NCI-H748 treated with DMSO at 0.1 percent for 48 hours (cell line): ENCODE measurements at regions not wholly inside any gene's neighbourhood (a gene's known extent, or its start where the extent isn't known, plus 50 kb on each side); places are given as distances from the start of the nearest gene placed in this dataset.

Source experiments
- DNase-seq: peaks from one replicate; lab custom pipeline; 2025; lab: John Stamatoyannopoulos, UW

DNA sequence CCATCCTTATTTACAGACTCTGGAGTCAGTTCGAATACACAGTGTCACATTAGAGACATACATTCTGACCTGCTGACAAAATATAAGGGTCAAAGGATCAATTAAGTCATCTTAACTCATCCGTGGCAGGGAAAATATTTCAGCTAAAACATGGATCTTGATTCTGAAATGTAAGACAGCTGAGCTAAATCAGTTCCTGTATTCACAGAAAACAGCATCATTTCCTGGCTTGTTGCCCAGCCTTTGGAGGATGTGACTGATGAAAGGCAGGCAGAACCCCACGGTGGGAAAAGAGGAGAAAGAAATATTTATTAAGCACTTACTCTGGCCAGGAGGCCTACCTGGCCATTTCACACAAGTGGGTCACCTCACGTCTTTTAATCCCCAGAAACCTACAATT, 101.9 kb downstream of the GAS2L3 start:
- DNase-seq, result peak; percentile 62

DNA sequence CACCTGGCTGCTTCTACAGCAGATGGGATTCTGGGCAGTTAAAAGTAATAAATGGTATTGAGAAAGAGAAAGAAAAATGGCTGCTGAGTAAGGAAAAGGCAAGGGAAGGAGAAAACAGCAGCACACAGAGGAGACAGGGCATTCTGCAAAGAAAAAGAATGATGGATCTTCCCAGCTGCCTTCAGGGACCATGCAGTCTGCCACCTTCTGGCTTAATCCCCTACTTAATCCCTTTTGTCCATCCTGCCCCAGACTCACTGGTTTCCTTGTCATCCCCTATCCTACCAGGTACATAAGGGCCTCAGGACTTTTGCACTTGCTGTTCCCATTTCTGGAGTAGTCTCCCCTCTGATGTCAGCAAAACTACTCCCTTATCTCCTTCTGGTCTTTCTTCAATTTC, 107.6 kb downstream of the GAS2L3 start:
- no peak for DNase-seq

DNA sequence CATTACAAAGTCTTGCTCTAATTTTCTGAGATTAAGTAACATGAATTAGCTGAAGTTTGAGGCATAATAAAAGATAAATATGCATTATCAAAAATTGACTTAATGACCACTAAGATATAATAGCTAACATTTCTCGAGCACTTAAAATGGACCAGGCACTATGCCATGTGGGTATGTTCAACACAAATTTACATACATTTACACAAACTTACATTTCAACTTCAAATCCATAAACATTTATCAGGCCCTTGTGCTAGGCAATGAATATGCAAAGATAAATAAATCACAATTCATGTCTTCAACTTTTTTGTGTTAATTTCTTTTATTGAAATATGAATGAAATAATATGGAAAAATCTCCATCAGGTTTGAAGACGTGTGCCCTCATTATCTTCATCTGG, 108.7 kb downstream of the GAS2L3 start:
- no peak for DNase-seq

DNA sequence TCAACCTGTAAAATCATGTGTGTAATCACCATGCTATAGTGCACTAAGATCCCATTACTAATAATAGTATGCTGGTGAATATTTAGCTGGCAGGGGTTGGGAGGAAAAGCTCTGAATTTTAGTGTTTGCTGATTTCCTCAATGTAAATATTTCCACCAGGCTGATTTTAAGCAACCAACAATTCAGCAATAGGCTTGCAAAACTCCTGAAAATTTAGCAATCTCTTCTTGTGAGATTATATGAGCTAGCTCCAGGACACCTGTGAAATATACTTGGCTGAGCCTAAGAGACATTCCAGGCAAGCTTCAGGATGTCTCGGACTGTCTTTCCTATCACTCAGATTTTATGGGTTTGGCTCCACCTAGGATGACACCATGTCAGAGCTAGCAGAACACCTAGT, 106.9 kb upstream of the ANO4 start:
- no peak for DNase-seq

DNA sequence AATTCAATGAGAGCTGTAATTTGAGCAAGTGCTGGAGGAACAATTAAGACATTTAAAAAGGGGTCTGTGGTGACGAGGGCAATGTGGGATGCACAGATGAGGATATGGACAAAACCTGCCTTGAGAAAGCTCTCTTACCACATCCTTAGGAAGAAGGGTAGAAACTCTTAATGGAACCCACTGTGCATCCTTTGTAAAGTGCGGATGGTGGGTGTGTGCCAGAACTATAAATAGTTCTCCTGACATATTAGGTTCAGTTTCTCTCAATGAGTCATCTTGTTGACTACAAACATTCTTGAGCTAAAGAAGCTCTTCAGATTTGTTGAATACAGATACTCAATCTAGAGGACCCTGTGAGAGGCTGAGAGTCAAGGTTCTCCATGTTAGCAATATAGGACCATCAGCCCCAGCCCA, 106.1 kb upstream of the ANO4 start:
- DNase-seq, result no peak

DNA sequence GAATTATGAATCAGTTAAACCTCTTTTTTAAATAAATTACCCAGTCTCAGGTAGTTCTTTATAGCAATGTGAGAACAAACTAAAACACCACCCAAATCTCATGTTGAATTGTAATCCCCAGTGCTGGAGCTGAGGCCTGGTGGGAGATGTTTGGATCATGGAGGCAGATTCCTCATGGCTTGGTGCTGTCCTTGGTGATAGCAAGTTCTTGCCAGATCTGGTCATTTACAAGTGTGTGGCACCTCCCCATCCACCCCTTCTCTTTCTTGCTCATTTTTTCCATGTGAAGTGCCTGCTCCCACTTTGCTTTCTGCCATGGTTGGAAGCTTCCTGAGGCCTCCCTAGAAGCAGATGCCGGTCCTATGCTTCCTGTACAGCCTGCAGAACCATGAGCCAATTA, 102.1 kb upstream of the ANO4 start:
- no peak for DNase-seq

DNA sequence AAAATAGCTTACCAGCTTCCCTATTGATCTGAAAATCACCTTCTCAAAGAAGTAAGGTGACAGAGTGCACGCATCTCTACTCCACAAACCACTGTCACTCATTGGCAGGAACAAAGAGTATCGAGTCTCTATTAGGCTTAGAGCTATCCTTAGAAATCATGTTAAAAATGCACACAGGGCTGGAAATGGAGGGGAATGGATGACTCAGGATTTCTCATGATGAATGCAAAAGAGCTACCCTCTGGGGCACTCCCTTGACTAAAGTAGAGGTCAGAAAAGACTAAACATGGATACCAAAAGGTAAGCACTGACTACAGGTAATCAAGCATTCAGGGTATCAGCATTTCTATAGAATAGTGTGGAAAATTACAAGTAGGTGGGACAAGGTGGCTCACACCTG, 96.1 kb upstream of the ANO4 start:
- DNase-seq, result no peak

DNA sequence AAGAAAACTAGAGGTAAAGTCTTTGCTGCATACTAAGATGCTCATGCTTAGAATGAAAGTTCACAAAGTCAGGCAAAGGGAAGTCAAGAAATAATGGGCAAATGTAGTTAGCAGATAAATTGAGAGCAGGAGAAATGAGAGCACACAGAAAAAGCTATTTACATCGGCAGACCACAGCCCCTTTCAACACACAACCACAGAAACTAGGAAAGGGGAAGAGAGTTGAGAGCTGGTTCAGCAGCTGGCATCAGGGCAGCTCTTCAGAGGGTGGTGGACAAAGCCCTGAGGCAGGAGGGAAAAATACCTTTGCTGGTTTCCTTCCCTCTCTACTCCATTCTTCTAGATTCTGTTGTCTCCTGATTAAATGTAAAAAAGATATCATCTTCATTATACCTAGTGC, 95.4 kb upstream of the ANO4 start:
- no peak for DNase-seq

DNA sequence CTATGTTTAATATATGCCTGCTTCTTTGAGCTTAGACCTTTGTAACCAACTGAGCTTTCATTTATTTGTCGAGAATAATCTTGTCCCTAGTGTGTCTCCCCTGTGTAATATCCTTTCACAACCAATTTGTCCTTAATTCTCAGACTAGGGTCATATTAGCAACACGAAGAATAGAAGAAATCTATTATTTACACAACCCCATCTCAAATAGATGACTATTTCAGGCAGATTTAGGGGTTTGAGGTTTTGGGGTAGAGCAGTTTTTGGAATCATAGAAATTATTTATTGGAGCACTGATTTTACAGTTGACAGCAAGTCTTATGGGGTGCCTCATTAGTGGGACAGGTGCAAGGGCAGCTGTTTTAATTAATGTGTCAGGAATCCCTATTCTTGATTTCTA, 91.2 kb upstream of the ANO4 start:
- DNase-seq, result no peak

DNA sequence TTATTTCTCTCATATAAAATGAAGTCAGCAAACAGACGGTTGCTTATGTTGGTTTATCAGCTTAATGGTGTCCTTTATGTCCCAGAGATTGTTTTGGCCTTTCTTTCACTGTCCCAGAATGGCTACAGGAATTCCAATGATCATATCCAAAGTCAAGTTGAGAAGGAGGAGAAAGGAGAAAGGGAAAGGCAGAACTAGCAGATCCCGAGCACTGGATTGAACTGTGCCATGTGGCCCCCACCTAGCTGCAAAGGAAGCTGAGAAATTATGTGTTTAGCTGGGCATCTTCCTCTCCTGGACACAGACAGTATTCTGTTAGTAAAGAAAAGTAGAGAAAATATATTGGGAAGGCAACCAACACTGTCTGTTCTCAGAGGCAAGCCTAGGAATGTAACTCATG, 90.7 kb upstream of the ANO4 start:
- no peak for DNase-seq

DNA sequence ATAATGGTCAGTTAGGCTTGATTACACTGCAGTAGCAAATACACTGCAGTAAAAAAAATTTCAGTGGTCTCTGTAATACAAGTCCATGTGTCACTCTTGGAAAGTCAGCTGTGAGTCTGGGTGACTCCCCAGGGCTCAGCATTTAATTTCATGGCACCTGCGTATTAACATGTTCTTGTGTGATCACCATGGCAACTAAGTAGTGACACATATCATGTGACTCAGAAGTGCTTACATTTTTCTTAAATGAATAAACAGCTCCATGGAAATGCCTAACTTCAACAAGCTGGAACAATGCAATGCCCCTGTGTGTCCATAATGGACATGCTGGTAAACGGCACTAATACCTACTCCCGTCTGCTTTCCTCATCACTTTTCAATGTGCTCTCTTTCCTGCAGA, 88.5 kb upstream of the ANO4 start:
- DNase-seq, result peak; percentile 86

DNA sequence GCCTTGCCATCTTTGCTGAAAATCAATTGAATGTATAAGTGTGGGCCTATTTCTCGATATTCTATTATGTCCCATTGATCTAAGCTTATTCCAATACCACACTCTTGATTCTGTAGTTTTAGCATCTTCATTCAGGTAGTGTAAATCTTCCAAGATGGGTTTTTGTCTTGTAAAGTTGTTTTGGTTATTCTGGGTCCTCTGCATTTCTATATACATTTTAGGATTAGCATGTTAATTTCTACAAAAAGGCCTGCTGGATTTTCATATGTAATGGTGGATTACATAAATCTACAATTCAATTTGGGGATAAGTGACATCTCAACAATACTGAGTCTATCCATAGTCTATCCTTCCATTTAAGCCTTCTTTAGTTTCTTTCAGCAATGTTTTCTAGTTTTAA, 86.0 kb upstream of the ANO4 start:
- no peak for DNase-seq

DNA sequence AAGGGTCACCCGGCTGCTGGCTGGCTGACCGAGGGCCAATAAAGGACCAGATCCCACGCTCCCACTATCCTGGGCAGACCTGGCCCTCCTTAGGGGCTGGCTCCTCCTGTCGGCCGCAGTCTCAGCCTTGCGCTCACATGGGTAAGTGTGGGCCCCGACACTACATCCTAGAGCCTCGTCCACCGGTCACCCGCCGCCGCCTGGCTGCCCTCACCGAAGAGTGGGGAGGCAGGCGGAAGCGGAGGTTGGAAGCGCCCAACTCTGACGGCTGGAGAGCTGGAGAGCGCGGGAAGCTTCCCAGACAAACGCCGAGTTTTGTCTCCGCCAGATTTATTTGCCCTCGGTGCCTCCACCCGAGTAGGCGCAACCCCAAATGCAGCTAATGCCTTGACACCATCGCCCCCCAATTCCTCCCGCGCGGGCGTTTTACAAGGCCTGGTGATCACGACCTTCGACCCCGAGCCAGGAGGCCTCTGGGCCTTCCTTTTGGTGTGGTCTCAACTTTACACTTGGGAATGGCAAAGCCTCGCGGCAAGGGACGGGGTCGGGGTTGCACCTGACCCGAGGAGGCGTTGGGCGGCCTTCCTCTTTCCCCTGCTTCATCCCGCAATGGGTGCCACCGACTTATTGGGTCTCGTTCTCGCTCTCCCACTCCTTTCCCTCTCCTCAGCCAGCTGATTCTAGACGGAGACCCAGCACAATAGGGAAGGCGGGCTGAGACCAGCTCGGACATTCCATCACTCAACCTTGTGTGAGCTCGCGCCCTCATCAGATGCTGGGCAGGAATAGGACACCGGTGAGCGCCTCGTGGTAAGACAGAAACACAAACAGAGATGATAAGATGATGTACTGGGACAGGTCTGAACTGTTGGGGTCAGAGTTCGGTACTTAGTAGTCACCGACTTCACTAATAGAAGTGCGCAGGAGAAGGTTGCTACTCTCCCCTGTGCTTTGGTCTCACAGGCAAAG, 78.3 kb upstream of the ANO4 start:
- no peak for DNase-seq

DNA sequence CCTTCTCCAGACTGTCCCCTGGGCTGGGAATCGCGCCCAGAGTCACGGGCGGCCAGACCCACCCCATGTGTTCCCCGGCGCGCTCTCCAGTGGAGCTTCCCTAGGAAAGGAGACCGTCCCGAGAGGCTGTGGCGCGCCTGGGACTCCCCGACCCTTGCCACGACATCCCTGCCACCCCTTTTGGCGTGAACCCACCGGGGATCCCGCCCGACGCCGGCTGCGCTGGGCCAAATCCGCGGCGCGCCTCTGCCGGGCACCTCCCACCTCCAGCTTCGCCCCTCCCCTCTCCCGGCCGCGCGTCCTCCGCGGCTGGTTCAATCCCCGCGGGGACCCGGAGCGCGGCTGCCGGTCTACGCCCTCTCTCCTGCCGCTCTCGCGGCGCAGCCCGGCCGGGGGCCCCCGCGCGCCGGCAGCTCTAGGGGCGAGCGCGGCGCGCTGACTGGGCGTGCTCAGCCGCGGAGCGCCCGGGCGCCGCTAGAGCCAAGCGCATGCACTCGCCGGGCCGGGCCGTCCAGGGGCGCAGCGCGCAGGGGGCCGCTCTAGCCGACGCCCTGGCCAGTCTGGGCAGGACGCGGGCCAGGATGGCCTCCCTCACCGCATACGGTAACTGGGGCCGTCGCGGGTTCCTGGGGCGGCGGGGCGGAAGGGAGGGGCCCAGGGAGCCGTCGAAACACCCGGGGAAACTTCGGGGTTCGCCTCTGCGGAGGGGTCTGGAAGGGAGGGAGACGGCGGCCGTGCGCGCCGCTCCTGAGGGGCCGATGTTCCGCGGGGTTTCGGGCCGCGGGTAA, 77.4 kb upstream of the ANO4 start:
- DNase-seq, result no peak

DNA sequence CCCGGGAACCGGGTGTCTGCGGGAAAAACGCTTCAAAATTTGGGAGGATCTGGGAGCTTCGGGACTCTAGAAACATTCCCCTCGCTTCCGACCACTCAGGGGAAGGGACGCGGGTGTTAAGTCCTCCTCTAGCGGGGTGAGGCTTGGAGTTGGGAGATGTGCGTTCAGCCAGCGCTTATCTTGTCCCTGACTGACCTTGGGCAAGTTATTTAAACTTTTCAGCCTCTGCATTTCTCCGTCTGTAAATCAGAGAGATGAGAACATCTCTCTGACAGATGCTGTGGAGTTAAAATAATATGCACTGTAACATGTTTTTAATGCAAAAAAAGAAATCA, 76.9 kb upstream of the ANO4 start:
- DNase-seq, result no peak

DNA sequence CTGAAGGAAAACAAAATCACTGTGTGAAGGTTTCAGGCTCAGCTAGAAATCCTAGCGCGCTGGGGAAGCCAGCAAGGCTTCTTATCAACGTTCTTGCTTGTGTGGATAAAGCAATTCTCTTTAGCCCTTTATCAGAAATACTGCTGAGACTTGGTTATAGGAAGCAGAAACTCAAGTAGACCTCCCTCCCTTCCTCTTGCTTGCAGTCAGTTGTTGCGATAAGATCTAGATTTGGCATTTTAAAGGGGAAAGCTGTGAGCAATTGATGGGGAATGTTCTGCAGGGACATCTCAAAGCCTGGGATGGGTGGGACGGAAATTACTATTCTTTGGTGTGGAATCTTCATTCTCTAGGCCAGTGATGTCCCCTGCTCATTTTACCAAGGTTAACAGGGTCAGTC, 76.4 kb upstream of the ANO4 start:
- no peak for DNase-seq

DNA sequence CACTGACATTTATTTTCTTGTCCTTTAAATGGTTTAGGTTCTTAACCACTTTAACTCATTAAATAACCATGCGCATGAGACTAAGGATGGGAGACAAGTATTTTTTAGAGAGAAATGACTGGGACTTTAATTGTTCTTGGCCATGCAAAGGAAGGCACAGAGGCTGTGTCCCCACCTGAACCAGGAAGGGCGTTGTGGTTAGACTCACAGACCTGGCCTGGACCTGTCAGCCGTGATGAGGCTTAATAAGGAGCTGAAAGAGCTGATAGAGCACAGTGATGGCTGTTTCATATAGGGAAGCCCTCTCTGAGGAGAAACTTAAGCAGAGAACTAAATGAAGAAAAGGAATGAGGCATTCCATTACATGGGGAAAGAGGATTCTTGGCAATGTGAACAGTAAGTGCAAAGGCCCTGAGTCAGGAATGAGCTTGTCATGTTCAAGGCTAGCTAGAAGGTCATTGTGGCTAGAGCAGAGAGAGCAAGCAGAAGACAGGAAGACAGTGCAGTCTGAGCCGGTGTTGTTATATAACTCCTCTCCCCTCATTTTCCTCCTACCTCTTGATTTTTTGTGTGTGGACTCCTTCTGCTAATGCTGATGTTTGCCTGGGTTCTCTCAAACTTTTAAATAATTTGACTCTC, 74.4 kb upstream of the ANO4 start:
- DNase-seq, result no peak

DNA sequence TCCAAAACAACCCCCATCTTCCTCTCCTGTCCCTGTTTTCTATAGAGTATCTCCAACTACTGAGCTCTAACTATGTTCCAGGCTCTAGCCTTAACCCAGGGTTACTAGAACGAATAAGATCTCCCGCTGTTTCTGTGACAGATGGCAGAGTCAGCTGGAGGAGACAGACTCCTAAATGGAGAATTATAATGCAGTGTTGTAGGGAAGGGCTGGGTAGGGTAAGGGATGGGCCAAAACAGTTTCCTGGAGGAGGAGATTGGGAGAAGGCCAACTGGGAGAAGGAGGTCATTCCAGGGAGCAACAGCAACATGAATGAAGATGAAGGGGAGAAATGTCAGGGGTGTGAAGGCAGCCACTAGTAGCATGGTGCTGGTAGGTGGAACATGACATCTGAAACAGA, 73.4 kb upstream of the ANO4 start:
- DNase-seq, result no peak

DNA sequence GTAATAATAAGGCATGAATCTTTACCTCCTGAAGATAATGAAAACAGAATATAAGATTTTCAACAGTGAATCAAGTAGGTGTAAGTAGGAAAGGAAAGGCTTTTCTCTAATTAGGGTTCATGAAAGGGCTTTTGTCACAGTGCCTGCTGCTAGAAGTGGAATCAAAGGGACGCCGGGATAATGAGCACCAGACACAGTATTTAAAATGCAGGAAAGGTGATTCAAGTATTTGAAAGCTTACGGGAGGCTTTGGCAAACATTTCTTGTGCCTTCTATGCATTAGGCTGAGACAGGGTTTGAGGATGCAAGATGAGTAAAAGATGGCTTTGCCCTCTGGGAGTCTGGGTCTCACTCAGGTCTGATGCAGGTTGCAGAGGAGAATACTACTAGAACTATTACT, 70.5 kb upstream of the ANO4 start:
- DNase-seq, result no peak

DNA sequence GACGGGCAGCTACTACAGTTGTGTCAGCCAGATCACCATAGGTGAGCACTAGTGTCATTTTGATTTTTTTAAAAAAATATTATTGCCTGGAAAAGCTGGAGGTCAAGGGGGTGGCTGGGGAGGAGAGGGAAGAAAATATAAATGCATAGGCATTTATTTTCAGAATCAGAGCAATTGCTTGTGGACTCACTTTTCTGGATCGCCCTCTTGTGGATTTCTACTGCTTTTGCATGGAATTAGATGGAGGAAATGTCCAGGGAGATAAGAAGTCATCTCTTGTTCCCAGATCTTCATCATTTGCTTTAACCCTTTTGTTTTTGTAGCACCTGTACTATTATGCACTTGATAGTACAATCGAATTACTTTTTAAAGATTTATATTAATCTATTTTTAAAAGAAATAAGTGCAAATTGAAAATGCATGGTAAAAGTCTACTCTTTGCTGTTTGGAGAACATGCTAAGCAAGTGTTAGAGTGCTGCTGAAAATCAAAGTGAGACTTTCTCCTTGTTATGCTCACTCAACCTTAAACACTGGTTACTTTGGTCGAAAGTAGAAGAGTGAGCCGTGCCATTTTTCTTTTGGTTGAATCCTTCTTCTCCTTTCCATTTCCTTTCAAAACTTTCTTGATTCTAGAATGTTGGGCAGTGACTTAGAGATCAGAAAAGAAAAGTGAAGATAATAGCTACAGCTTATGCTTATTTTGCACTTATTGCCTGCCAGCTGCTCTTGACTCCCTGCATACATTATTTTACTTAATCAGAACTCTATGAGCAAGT, 60.6 kb upstream of the ANO4 start:
- peak; percentile 51 for DNase-seq

DNA sequence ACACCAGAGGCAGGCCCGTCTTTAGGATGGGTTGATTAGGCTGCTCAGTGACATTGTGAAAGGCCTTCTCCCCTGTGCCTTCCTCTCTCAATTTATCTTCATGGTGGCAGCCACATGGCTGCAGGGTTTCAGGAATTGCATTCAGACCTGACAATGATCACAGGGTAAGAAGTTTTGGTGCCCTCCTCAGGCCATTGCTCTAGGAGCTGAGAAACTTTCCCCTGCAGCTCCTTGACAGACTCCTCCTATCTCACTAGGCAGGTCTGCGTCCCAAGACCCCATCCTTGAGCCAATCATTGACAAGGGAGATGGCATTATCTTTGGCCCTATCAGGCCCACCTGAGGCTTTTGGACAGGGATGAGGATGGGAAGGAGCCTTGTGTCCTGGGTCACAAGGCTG, 57.4 kb upstream of the ANO4 start:
- no peak for DNase-seq

DNA sequence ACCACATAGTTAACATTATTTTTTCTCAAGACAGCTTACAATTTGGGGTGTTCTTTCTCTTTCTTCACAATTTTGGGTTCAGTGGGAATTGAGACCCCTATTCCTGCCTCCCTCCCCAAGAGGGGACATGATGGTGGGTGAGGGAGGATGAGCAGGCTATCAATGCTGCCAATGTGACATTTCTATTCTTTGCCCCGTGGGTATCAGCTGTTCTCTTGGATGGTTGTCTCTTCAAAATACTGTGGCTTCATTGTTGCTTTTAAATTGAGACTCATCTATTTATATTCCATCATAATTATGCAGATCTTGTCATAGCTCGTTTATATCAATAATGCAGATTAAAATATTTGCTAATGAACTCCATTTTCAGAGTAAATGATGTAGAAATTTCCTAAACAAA, 56.5 kb upstream of the ANO4 start:
- DNase-seq, result no peak
